GM06990 (cell line): ENCODE measurements at regions not wholly inside any gene's neighbourhood (a gene's known extent, or its start where the extent isn't known, plus 50 kb on each side); places are given as distances from the start of the nearest gene placed in this dataset.

ENCODE experiments used
- DNase-seq: peaks from one replicate; pipeline ENCODE4 v3.0.0-alpha.2; 2011; ENCODE audit not compliant: insufficient read length; ENCODE audit errors: extremely low read depth
- H3K27me3 ChIP-seq: replicated peaks from 2 replicates; pipeline ENCODE4 v1.6.0; 2011; ENCODE audit warnings: low read length; ENCODE audit not compliant: control insufficient read depth, insufficient read depth
- H3K36me3 ChIP-seq: 2 replicates; pipeline ENCODE4 v1.5.1; 2011; ENCODE audit warnings: low read length; ENCODE audit not compliant: control insufficient read depth, insufficient read depth
- H3K4me3 ChIP-seq: replicated peaks from 2 replicates; pipeline ENCODE4 v1.5.1; 2011; ENCODE audit warnings: low read depth, mild to moderate bottlenecking, control low read depth, low read length
- CTCF ChIP-seq: IDR thresholded peaks from 2 replicates; pipeline ENCODE4 v1.5.1; 2011; ENCODE audit warnings: low read length, control low read depth, mild to moderate bottlenecking, inconsistent platforms; ENCODE audit not compliant: insufficient read depth, poor library complexity, severe bottlenecking

GRCh38 chr3:105101603-105102002, 265.1 kb upstream of the ALCAM start:
- H3K36me3 ChIP-seq = no peaks in the 10 kb centered on the region
- TF ChIP-seq CTCF = no peak
- no peak overlapping the region for H3K4me3 ChIP-seq
- no peaks in the 10 kb centered on the region for H3K27me3 ChIP-seq
- DNase-seq = no peak

DNA sequence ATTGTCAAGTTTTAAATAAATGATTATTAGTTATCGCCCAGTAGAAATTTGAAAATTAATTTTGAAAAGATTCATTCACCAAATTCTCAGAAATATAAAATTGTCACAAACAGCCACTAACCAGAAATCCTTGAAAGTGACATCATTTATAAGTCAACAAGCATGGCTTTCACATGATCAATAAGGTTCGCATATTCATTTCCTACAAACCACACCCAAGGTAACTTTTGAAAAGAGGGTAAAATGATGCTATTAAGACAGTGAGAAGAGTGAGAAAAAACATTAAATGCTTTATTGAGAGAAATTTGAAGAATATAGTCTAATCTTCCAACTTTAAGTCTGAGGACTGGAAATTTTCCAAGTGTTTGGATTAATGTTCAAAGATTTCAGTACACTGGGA, 263.6 kb upstream of the ALCAM start:
- Histone ChIP-seq H3K27me3 (no peaks in the 10 kb centered on the region), H3K36me3 (no peaks in the 10 kb centered on the region), H3K4me3 (no peak overlapping the region)
- TF ChIP-seq CTCF = no peak
- no peak for DNase-seq

DNA sequence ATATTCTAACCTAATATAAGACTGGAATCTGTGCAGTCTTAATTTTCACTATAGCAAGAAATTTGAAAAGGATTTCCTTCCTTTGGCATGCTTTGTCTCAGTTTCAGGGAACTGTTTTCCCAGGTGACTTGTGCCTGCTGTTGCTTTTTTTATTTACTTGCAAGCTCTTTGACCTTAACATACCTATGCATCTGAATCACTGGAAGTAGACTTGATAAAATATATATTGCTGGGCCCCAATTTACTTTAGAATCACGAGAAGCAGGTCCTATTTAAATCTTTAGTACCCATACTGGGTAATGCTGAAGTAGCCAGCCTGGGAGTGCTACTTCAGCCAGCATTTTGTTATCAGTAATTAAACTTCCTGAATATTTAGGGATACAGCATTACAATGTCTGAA, 257.9 kb upstream of the ALCAM start:
- Histone ChIP-seq H3K4me3 (no peak overlapping the region), H3K36me3 (no peaks in the 10 kb centered on the region), H3K27me3 (no peaks in the 10 kb centered on the region)
- DNase-seq = no peak
- TF ChIP-seq CTCF = no peak

- Histone ChIP-seq H3K27me3 (no peaks in the 10 kb centered on the region), H3K36me3 (no peaks in the 10 kb centered on the region), H3K4me3 (no peak overlapping the region)
- DNase-seq = no peak
- TF ChIP-seq CTCF = no peak
Observed at GRCh38 chr3:105118905-105119304, 247.8 kb upstream of the ALCAM start.

DNA sequence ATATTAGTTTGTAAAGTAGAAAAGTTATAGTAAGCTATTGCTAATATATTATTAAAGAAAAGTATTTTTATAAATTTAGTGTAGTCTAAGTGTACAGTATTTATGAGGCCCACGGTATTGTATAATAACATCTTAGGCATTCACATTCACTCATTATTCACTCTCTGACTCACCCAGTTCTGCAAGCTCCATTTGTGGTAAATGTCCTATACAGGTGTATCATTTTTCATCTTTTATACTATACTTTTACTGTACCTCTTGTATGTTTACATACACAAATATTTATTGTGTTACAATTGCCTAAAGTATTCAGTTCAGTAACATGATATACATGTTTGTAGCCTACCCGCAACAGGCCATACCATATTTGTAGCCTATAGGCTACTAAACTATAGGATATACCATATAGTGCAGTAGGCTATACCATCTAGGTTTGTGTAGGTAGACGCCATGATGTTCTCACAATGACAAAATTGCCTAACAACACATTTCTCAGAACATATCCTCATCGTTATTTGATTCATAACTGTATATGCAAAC, 246.8 kb upstream of the ALCAM start:
- H3K36me3 ChIP-seq = no peaks in the 10 kb centered on the region
- DNase-seq = no peak
- H3K27me3 ChIP-seq = no peaks in the 10 kb centered on the region
- no peak overlapping the region for H3K4me3 ChIP-seq
- TF ChIP-seq CTCF = no peak

- Histone ChIP-seq H3K4me3 (no peak overlapping the region), H3K36me3 (no peaks in the 10 kb centered on the region), H3K27me3 (no peaks in the 10 kb centered on the region)
- DNase-seq = no peak
- TF ChIP-seq CTCF = no peak
Observed at GRCh38 chr3:105130911-105131310, 235.8 kb upstream of the ALCAM start.
